Astrocyte of the spinal cord (primary cell): ENCODE measurements at regions not wholly inside any gene's neighbourhood (a gene's known extent, or its start where the extent isn't known, plus 50 kb on each side); places are given as distances from the start of the nearest gene placed in this dataset.
A peak's percentile ranks its signal among the peaks of the same experiment; 100 is the strongest.

Source experiments
- DNase-seq: peaks from one replicate; pipeline ENCODE4 v3.0.0; 2011; ENCODE audit warnings: low read depth, low spot score
- H3K4me3 ChIP-seq: 2 replicates; pipeline ENCODE4 v1.5.1; 2011; ENCODE audit warnings: low read depth, mild to moderate bottlenecking, low read length, moderate library complexity
- CTCF ChIP-seq: IDR thresholded peaks from 2 replicates; pipeline ENCODE4 v1.5.1; 2012; ENCODE audit warnings: low read depth, mild to moderate bottlenecking, low read length, inconsistent platforms
- in situ Hi-C: cut with HindIII; loops from 2 replicates; pipeline ENCODE4 v1.10.0; 2017; ENCODE audit warnings: low sequenced_read_pairs

GRCh38 chr2:192275632-192276031 lies 80.9 kb upstream of the TMEFF2 start:
- in situ Hi-C loops: no loop called here
- TF ChIP-seq CTCF: no peak
- no peak for DNase-seq
- no peak overlapping the region for H3K4me3 ChIP-seq

GRCh38 chr2:192267484-192267883 lies 72.8 kb upstream of the TMEFF2 start:
- peak; percentile 86 for DNase-seq
- H3K4me3 ChIP-seq: no peak overlapping the region
- no peak for TF ChIP-seq CTCF
- in situ Hi-C loops: no loop called here

DNA sequence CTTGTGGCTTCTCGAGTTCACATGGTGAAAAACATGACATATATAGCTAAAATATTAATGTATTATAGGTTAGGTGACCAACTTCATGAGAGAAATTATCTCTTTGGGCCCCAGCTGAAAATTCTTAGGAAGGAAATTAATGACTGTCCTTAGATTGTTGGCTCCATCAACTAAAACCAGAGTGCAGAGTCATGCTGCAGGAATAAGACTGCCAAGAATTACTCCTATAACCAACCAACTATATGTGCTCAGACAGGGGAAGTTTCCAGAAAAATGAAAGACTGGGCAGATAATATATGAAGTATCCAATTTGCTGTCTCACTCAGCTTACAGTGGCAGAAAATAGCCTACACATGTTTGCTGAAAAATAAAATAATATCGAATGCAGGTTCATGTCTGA lies 71.0 kb upstream of the TMEFF2 start:
- TF ChIP-seq CTCF: no peak
- no peak overlapping the region for H3K4me3 ChIP-seq
- in situ Hi-C loops: no loop called here
- peak; percentile 20 for DNase-seq

- in situ Hi-C loops: no loop called here
- TF ChIP-seq CTCF: no peak
- H3K4me3 ChIP-seq: no peak overlapping the region
- DNase-seq: no peak
These were observed 59.7 kb upstream of the TMEFF2 start for GRCh38 chr2:192254444-192254843.

- TF ChIP-seq CTCF: no peak
- in situ Hi-C loops: no loop called here
- H3K4me3 ChIP-seq: no peak overlapping the region
- DNase-seq: no peak
These were observed 59.0 kb upstream of the TMEFF2 start for GRCh38 chr2:192253692-192254091.

- no peak for DNase-seq
- TF ChIP-seq CTCF: no peak
- in situ Hi-C loops: no loop called here
- no peak overlapping the region for H3K4me3 ChIP-seq
These were observed 56.2 kb upstream of the TMEFF2 start for GRCh38 chr2:192250961-192251360.

DNA sequence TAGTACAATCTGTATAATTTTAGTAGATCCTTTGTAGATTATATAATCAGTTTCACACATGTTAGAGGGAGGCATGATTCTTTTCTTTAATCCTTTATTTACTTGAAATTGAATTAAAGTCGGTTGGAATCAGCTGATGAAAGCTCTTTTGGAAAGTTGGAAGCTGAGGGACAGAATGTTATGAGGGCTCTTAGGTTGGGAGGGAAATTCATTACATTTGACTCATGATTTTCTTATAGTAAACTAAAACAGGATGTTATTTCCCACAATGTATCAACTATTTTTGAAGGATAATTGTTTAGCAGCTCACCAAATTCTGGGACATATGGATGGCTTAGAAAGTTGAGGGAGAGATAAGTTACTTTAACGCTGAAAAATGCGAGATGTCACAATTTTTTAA lies 52.7 kb upstream of the TMEFF2 start:
- no peak for DNase-seq
- TF ChIP-seq CTCF: no peak
- in situ Hi-C loops: no loop called here
- no peak overlapping the region for H3K4me3 ChIP-seq
